ENCODE measurements at regions not wholly inside any gene's neighbourhood (a gene's known extent, or its start where the extent isn't known, plus 50 kb on each side); places are given as distances from the start of the nearest gene placed in this dataset.

DNA sequence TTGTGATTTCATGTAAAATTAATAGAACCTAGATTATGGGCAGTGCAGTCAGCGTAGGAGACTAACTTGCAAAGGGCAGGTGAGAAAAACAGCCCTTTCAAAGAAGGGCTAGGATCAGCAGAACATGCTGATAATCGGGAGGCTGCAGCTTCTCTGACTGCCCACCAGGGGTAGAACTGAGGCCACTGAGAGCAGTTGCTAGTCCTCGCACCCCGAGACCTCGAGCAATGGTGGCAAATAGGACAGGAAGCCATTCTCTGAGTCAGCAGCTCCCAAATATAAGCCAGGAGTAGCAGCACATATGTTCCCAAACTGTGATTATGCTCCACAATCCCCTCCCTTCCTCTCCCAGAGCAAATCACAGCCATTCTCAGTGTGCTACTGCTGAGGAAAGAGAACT lies 186.5 kb downstream of the MSL3 start:
- no peak for DNase-seq (ENCODE audit: extremely low read depth in 1 of 11, low read depth in 9 of 11, low spot score in 4 of 11)

DNA sequence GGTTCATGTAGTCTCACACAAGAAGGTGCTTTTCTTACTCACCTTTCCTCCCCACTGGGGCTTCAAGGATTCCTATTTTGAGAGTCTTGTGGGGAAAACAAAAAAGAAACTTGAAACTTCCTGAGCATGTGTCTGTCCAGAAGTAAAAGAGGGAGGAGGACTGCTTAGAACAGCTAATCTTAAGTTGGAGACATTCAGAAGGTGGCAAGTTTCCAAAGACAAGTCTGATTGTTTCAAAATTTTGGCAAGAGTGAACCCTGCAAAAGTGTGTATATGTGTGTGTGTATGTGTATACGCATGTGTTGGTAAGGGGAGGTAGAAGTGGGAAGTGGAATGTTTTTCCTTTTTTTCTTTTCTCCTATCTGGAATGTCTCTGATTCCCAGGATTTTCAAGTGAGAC lies 189.0 kb upstream of the FRMPD4 start:
- DNase-seq (ENCODE audit: extremely low read depth in 1 of 11, low read depth in 9 of 11, low spot score in 4 of 11) = no peak

DNA sequence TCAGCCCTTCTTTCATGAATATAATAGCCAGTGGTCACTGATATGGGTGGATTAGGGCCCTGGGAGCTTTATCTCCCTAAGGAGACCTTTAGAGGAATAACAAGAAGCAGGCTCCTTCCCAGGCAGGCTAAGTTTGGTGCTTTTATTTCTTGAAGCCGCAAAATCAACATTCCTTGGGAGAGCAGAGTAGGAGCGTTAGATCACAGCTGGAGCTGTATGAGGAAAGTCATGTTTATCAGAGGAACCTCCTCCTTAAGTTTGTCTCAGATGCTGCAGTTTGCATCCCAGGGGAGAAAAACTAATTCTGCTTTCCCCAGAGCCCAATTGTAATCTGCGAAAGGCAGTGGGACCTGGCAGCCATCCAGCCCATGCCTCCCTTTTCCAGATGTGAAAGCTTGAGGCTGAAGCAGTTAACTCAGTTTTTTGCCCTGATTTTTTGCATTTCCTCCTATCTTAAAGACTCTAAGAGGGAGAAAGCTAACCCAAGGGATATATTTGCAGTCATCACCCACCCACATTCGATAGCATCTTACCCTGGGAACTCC lies 186.0 kb upstream of the FRMPD4 start:
- no peak for DNase-seq (ENCODE audit: extremely low read depth in 1 of 11, low read depth in 9 of 11, low spot score in 4 of 11)

DNA sequence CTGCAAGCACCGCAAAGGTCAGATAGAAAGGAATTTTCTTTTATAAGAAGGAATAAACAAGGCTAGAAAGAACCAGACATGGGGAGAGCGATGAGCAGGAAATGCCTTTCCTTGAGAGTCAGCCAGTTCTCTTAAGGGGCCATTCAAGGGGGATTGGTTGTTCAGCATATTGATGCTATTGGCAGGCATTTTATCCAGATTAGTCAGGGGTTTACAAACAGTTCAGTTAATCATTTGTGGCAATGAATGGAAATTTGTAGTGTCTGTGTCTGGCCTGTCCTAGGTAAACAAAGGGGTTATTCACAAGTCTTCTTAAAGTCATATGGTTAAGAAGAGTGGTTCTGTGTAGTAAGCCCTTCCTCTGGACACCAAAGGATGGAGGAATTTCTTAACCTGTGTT lies 184.7 kb upstream of the FRMPD4 start:
- DNase-seq (ENCODE audit: extremely low read depth in 1 of 11, low read depth in 9 of 11, low spot score in 4 of 11) = no peak

DNA sequence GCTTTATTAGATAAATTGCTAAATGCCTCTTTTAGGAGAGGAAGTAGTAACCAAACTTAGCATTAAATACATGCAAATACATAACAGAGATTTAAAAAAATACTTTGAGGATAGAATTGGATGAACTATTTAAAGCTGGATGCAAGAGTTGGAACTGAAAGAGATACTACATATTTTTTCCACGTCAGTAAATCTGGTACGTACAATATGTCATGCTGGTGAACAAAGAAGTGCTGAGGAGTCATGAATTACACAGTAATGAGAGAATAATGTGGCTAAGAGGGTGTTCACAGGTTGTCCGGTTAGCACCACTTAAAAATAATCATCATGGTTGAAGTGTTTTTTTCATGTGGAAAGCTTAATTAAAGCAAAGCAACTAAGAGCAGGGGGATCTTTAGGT lies 184.1 kb upstream of the FRMPD4 start:
- DNase-seq (ENCODE audit: extremely low read depth in 1 of 11, low read depth in 9 of 11, low spot score in 4 of 11) = no peak

DNA sequence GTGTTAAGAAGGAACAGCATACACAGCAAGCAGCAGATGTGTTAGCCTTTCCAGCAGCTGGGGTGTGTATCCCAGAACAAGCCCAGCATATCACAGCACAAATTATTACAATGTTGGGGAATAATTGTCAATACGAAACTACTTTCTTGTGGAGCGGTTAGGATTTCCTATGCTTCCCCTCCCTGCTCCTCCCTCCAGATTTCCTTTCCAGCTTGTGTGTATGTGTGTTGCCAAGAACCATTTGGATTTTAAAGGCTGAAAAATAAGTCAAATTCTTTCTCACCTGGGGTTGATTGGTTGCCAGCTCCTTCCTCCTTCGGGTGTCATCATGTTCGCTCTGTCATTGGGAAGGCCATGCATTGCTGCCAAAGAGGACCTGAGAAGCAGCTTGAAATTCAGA lies 178.2 kb upstream of the FRMPD4 start:
- no peak for DNase-seq (ENCODE audit: extremely low read depth in 1 of 11, low read depth in 9 of 11, low spot score in 4 of 11)

DNA sequence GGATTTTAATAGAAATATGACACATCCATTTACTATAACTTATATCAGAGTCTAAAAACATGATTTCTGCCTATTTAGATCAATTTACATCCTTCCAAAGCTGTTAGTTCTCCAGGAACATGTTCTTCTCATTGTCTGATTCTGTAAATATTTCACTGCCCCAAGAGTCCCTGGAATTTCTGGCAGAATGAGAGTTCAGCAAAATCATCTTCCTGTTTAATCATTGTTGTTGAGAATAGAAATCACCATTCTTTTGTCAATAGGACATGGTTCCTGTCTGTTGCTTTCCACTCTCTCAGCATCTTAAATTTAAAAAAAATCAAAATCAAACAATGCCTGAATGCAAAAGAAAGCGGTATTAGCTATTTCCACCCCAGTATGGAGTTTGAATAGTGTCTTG lies 172.8 kb upstream of the FRMPD4 start:
- DNase-seq (ENCODE audit: extremely low read depth in 1 of 11, low read depth in 9 of 11, low spot score in 4 of 11) = no peak

DNA sequence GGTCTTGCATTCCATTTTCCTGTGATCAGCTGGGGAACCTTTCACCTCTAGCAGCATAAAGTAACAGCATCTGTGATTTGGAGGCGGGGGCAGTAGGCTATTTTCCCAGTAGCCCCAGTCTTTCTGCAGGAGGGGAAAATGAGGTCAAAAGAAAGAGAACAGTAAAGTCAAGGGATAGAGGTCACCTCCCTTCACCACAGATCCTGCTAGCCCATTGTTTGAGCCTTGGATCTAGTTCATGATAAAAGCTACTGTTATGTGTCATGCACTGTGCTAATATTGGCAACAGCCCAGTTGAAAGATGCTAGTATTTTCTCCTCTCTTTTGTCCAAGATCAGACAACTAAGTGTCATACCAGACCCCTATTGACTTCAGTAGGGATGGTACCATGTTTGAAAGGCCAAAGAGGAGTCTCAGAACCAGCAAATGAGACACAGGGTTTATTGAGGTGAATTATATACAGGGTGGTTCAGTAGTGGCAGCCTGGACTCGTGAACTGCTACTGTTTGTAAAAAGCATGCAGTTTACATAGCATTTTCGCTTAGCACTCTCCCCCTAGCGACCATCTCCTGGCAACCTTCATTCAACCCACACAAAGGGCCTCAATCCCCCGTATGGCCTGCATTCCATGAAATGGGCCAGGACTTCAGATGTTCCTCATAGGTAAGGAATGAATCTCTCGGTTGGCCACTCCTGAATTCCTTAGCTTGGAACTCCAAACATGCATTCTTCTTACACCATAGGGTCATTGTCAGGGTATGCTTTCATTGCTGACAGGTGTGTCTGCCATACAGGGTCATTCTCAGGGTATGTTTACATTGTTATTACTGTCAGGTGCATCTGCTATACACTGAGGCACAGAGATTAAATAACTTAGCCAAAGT lies 170.0 kb upstream of the FRMPD4 start:
- no peak for DNase-seq (ENCODE audit: extremely low read depth in 1 of 11, low read depth in 9 of 11, low spot score in 4 of 11)

DNA sequence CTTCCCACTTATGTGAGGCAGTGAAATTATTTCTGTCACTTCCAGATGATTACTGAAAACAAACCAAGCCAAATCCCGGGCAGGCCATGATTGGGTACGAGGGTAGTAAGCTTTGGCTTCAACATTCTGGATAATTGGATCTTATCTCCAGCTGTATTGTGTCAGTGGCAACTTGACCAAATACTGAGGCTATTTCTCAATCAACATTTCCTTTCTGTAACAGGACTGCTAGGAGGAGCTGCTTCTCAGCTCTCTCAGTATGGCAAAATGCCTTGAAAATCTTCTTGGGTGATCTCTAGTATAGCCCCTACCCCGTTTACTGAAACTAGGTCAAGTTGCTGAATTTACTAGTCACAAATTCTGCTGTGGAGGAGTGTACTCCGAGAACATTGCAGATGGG lies 169.3 kb upstream of the FRMPD4 start:
- no peak for DNase-seq (ENCODE audit: extremely low read depth in 1 of 11, low read depth in 9 of 11, low spot score in 4 of 11)

DNA sequence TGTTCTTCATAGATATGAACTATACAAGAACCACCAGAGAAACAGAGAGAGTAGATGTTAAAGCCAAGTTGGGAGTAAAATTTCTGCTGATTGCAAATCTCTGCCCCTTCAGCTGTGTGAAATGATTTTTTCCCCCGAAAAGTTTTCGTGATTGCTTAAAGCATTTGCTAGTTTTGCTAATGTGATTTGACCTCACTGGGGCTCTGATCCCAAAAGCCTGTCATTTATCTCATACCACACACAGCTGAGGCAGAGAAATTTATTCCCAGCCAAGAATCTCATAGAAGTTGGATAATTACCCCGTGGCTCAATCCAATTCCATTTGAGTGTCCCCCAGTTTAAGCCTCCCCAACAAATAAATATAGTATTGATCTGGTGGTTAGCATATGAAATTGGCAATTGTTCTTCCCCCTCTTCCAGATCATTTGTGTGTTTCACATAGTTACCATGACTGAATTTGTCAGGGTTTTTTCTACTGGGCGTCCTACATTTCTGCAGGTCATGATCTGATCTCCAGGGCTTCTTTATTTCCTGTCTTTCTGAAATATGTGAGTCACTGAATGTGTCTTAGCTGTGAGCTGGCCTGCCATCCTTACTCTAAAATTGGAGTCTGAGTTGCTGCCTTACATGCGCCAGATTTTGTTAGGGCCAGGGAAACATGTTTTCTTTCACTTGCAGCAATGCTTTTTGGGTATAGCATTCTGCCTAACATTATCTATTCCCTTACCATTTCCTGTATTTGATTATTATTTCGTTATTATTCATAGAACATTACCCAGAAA lies 167.5 kb upstream of the FRMPD4 start:
- DNase-seq (ENCODE audit: extremely low read depth in 1 of 11, low read depth in 9 of 11, low spot score in 4 of 11) = no peak

DNA sequence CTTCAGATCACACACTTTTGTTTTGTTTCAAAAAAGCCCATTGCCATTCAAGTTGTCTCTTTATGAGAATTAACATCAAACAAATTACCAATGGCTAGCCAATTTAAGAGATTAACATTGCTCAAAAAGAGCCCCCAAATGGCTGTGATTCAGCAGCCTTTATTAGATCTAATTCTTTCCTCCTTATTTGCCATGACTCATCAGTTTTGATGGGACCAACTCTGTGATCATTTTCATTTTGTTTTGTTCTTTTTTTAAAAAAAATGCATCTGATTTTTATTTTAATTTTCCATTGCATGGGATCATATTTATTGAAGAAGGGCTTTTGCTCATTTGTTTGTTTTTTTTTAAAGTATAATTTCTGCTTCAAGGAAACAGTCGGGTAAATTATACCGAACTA lies 161.6 kb upstream of the FRMPD4 start:
- no peak for DNase-seq (ENCODE audit: extremely low read depth in 1 of 11, low read depth in 9 of 11, low spot score in 4 of 11)

DNA sequence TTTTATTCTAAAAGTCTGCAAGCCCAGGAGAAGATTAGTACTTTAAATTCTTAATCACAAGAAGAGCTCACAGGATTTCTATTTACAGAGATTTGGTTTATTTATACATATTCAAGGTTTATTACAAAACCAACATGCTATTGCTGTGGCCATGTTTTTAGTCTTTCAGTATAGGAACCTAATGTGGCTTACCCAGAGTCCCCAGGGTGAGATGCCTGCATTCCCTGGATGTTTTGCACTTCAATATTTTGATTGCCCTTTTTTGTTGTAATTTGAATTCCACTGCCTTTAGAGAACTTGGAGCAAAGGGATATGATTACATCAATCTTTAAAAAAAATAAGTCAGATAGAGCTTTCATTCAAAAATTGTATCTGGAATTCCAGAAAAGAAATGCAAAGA lies 146.0 kb upstream of the FRMPD4 start:
- no peak for DNase-seq (ENCODE audit: extremely low read depth in 1 of 11, low read depth in 9 of 11, low spot score in 4 of 11)

DNA sequence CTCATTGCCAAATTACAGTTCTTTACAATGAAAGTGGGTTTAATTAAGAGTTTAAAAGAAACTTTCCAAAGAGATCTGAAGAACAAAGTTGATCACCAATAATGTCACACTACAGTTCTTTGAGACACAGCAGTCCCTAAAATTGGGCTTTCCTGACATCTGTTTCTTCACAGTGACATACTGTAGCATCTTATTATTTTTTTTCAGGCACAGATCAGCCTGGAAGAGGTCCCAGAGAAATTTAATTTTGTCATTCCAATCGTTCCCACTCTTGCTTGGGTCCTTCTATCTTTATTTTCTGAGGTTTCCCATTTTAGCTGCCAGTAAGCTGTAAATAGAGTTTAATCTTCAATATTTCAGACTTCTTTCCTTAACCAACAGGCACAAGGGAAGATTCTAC lies 143.1 kb upstream of the FRMPD4 start:
- no peak for DNase-seq (ENCODE audit: extremely low read depth in 1 of 11, low read depth in 9 of 11, low spot score in 4 of 11)

DNA sequence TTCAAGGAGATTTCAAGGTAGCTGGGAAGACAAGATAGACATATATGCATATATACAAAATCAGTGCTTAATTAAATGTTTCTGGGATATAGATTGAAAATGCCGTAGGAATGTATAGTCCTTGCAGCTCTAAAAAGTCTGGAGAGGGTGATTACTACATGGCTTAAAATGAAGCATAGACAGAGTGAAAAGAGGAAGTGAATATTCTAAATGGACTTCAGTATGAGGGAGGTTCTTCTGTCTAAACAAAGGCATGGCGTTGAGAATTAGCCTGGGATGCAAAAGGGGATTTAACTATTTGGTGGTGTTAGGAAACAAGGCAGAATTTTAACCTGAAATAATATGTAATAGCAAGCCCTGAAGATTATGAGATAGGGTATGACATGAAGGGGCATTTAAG lies 141.5 kb upstream of the FRMPD4 start:
- DNase-seq (ENCODE audit: extremely low read depth in 1 of 11, low read depth in 9 of 11, low spot score in 4 of 11) = no peak

DNA sequence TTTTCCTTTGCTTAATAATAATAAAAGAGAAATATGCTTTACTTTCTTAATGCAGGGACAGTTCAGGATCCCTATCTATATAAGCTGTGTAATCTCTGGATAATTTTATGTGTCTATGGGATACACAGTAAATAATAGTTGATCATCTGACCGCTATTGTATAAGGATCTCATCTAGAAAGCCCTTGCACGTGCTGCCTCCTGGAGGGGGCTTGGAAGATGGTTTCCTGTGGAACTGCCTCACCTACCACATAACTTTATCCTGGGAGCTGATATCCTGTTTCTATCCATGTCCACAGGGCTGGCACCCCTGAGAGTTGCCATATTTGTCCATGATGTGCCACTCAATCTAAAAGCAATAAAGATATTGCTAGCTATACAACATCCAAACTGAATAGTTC lies 139.3 kb upstream of the FRMPD4 start:
- no peak for DNase-seq (ENCODE audit: extremely low read depth in 1 of 11, low read depth in 9 of 11, low spot score in 4 of 11)

DNA sequence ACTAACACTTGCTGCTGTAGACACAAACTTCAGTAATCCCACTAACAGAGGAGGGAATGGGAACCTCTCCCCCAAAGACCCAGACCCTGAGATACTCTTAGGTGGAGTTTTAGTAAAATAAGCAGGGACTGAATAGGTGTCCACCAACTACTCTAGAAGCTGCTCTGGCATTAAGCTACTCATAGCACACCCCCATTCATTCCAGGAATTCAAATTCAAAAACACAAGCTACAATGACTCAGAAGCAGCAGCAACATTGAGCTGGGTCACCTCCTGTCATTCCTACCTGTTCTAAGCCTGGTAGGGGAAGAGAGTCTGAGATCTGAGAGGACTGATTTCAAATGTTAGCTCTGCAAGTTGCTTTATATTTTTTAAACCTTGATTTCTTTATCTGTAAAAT lies 135.4 kb upstream of the FRMPD4 start:
- no peak for DNase-seq (ENCODE audit: extremely low read depth in 1 of 11, low read depth in 9 of 11, low spot score in 4 of 11)

DNA sequence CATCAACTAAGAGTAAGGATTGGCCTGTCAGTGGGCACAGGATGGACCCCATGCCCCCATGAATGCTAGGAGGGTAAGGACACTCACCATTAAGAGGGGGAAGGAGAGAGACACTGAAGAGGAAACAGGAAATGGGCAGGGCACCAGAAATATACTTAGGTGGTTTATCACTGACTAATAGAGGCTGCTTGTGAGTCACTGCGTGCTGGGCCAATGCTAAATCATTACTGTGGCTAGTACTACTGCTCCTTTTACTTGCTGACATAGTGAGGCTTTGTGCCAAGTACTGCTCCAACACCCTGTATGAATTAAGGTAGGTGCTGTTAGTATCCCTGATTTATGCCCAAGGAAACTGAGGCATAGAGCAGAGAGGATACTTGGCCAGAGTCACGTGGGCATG lies 130.4 kb upstream of the FRMPD4 start:
- no peak for DNase-seq (ENCODE audit: extremely low read depth in 1 of 11, low read depth in 9 of 11, low spot score in 4 of 11)

DNA sequence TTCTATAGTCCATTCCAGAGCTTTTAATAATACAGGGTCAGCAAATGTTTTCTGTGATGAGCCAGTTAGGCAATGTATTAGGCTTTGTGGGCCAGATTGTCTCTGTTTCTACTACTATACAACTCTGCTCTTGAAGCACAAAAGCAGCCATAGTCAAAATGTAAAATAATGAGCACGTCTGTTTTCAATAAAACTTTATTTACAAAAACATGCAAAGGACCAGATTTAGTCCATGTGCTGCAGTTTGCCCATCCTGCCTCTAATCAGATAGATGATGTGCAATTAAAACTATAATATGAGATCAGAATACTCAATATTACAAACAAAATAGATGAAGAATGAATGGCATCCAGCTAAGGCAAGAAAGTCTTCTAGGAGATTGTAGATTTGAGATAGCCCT lies 127.8 kb upstream of the FRMPD4 start:
- no peak for DNase-seq (ENCODE audit: extremely low read depth in 1 of 11, low read depth in 9 of 11, low spot score in 4 of 11)

DNA sequence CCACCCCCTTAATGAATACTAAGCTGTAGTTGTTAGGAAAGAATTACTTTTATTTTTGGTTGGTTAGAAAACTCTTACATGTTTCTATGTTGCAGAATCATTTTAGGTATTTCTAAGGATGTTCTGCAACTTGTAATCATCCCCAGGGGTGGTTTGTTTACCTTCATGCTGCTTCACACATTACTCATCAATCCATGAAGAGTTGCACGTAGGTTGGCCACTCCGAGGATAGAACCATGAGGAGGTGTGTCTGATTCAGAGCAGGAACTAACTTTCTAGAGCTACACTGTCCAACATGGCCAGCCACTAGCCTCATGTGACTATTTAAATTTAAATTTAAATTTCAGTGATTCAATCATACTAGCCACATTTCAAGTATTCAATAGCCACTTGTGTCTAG lies 127.2 kb upstream of the FRMPD4 start:
- DNase-seq (ENCODE audit: extremely low read depth in 1 of 11, low read depth in 9 of 11, low spot score in 4 of 11) = no peak

DNA sequence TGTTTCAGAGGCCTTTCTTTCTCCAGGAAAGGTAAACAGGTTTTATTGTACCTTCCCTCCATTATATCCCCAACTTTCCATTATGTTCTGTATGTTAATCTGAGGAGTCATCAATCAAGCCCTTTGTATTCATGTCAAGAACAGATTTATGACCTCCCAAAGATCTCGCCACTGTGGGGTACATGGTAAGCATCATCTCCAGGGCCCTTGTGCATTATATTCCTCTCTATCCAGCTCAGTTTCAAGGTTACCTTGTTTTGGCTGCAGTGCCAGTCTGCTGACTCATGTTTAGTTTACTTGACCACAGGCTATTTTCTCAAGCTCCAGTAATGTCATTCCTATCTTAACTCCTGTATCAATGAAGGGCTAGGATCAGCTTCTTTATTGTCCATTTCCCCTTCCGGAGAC lies 125.1 kb upstream of the FRMPD4 start:
- no peak for DNase-seq (ENCODE audit: extremely low read depth in 1 of 11, low read depth in 9 of 11, low spot score in 4 of 11)

All from renal cortex interstitium (tissue), 11 donors.